Spleen (tissue), 11 donors: ENCODE measurements at regions not wholly inside any gene's neighbourhood (a gene's known extent, or its start where the extent isn't known, plus 50 kb on each side); places are given as distances from the start of the nearest gene placed in this dataset.

Experiments
- DNase-seq: peaks from one replicate; pipeline ENCODE4 v3.0.0-alpha.2; 2020
- H3K27ac ChIP-seq, 8 donors: fragments of 200-600 bp; sonication (generic) in 7 of 8; 1 replicate in 4 of 8; 2 replicates in 4 of 8; pipeline versions ENCODE4 v1.5.0 to v1.8.0; 2016 to 2021; ENCODE audit warnings: inconsistent platforms in 4 of 8, mild to moderate bottlenecking in 4 of 8, moderate library complexity in 1 of 8
- H3K27me3 ChIP-seq, 7 donors: fragments of 200-600 bp; sonication (generic) in 6 of 7; replicated peaks in 1 of 7; 1 replicate in 4 of 7; 2 replicates in 3 of 7; pipeline versions ENCODE4 v1.5.0 to v1.8.0; 2016 to 2021; ENCODE audit warnings: inconsistent platforms in 3 of 7, mild to moderate bottlenecking in 1 of 7
- H3K36me3 ChIP-seq, 6 donors: fragments of 200-600 bp; sonication (generic) in 5 of 6; 1 replicate in 4 of 6; 2 replicates in 2 of 6; pipeline versions ENCODE4 v1.5.0 to v1.8.0; 2016 to 2021; ENCODE audit warnings: inconsistent platforms in 2 of 6
- H3K4me1 ChIP-seq, 6 donors: fragments of 200-600 bp; sonication (generic) in 5 of 6; 1 replicate in 3 of 6; 2 replicates in 3 of 6; pipeline versions ENCODE4 v1.5.0 to v1.8.0; 2016 to 2021; ENCODE audit warnings: inconsistent platforms in 3 of 6
- H3K4me3 ChIP-seq, 8 donors: fragments of 200-600 bp; sonication (generic) in 7 of 8; 1 replicate in 4 of 8; 2 replicates in 4 of 8; pipeline versions ENCODE4 v1.5.0 to v1.8.0; 2016 to 2021; ENCODE audit warnings: inconsistent platforms in 4 of 8, mild to moderate bottlenecking in 4 of 8, moderate library complexity in 2 of 8
- H3K9me3 ChIP-seq, 8 donors: fragments of 200-600 bp; sonication (generic) in 7 of 8; 1 replicate in 4 of 8; 2 replicates in 4 of 8; pipeline versions ENCODE4 v1.5.0 to v1.8.0; 2016 to 2021; ENCODE audit warnings: inconsistent platforms in 4 of 8
- CTCF ChIP-seq, 11 experiments: fragments of 200-600 bp in 7 of 11; fragments of 450-650 bp in 4 of 11; sonication (generic) in 4 of 11; IDR thresholded peaks in 8 of 11; conservative IDR thresholded peaks in 3 of 11; 1 replicate in 7 of 11; 2 replicates in 4 of 11; pipeline versions ENCODE4 v1.4.0 to v1.8.0; 2016 to 2021; ENCODE audit warnings: antibody characterized with exemption in 11 of 11, inconsistent platforms in 4 of 11, mild to moderate bottlenecking in 1 of 11
- POLR2A ChIP-seq, 3 donors: fragments of 450-650 bp; IDR thresholded peaks; one replicate each; pipeline ENCODE4 v1.5.1; 2017; ENCODE audit warnings: antibody characterized with exemption in 3 of 3, mild to moderate bottlenecking in 1 of 3
- POLR2AphosphoS5 ChIP-seq, 3 donors: sonication (generic); formaldehyde crosslinking; IDR thresholded peaks; one replicate each; pipeline ENCODE4 v1.5.1; 2017; ENCODE audit warnings: antibody characterized with exemption in 3 of 3
- WGBS, 5 donors: extraction: QIAGEN DNeasy Blood & Tissue Kit in 3 of 5; methylation state at CpG; one replicate each; pipeline versions ENCODE4 v1.1.5 to v1.1.7; 2013 to 2018; 5-methylcytosine and 5-hydroxymethylcytosine counted together
- intact Hi-C: fragments of 100-400 bp; cut with DNase I; formaldehyde crosslinking; loops from one replicate; pipeline ENCODE4 v1.15.0; 2023; ENCODE audit warnings: low total_unique reads
- donor health status: healthy with polysubstance abuse.
- donor health status: DM: no; HTN: no; CAD: no; lungs with moderate emphysema.
- donor health status: DM: no; HTN: no; CAD: no.
- donor health status: Bipolar disorder and iron deficiency.
- donor health status: healthy.
- donor health status: DM: no; HTN: no; CAD: no.
- donor health status: DM: yes; HTN: yes; CAD: no.

GRCh38 chr9:116096853-116097252 is 56.7 kb upstream of the PAPPA start:
- TF ChIP-seq POLR2A (IDR thresholded peaks at IDR 0.05) (no peak), CTCF (IDR thresholded peaks at IDR 0.05 in 8 of 11, conservative IDR thresholded peaks at IDR 0.05 in 3 of 11) (no peak), POLR2AphosphoS5 (IDR thresholded peaks at IDR 0.05) (no peak)
- no peaks in the 10 kb centered on the region for H3K4me1 ChIP-seq

GRCh38 chr9:116098476-116098875 is 55.1 kb upstream of the PAPPA start:
- Histone ChIP-seq H3K27ac (no peak overlapping the region), H3K27me3 (no peaks in the 10 kb centered on the region), H3K4me1 (no peaks in the 10 kb centered on the region), H3K9me3 (no peaks in the 10 kb centered on the region), H3K36me3 (no peaks in the 10 kb centered on the region), H3K4me3 (no peak overlapping the region)
- DNase-seq: no peak
- intact Hi-C loops: no loop called here
- TF ChIP-seq CTCF (IDR thresholded peaks at IDR 0.05 in 8 of 11, conservative IDR thresholded peaks at IDR 0.05 in 3 of 11) (no peak), POLR2A (IDR thresholded peaks at IDR 0.05) (no peak), POLR2AphosphoS5 (IDR thresholded peaks at IDR 0.05) (no peak)
- 56 to 68% (median 61%) methylated on average over 5 of the region's 5 CpGs for WGBS, 5 donors

More at GRCh38 chr9:116096853-116097252, 56.7 kb upstream of the PAPPA start:
- H3K4me3 ChIP-seq: no peak overlapping the region
- no peaks in the 10 kb centered on the region for H3K9me3 ChIP-seq
- H3K36me3 ChIP-seq: no peaks in the 10 kb centered on the region
- intact Hi-C loops: no loop called here
- no peak for DNase-seq
- no peak overlapping the region for H3K27ac ChIP-seq
- WGBS, 5 donors: 31 to 48% (median 41%) methylated on average over 3 of the region's 3 CpGs
- no peaks in the 10 kb centered on the region for H3K27me3 ChIP-seq

GRCh38 chr9:116099821-116100220 is 53.8 kb upstream of the PAPPA start:
- Histone ChIP-seq H3K4me1 (no peaks in the 10 kb centered on the region), H3K4me3 (no peak overlapping the region), H3K36me3 (no peaks in the 10 kb centered on the region), H3K27me3 (no peaks in the 10 kb centered on the region), H3K27ac (no peak overlapping the region), H3K9me3 (no peaks in the 10 kb centered on the region)
- DNase-seq: no peak
- intact Hi-C loops: loop anchor here (10.0 kb wide), 1 partner anchor 55 kb away; no protein-coding TSS in a partner anchor
- WGBS, 5 donors: 62 to 89% (median 67%) methylated on average over 1 of the region's 1 CpG
- no peak for TF ChIP-seq POLR2A (IDR thresholded peaks at IDR 0.05)
- TF ChIP-seq CTCF (IDR thresholded peaks at IDR 0.05 in 8 of 11, conservative IDR thresholded peaks at IDR 0.05 in 3 of 11): no peak
- no peak for TF ChIP-seq POLR2AphosphoS5 (IDR thresholded peaks at IDR 0.05)

- 60 to 80% (median 66%) methylated on average over 3 of the region's 3 CpGs for WGBS, 5 donors
- Histone ChIP-seq H3K27ac (no peak overlapping the region), H3K27me3 (no peaks in the 10 kb centered on the region), H3K9me3 (no peaks in the 10 kb centered on the region), H3K36me3 (no peaks in the 10 kb centered on the region), H3K4me3 (no peak overlapping the region), H3K4me1 (no peaks in the 10 kb centered on the region)
- TF ChIP-seq CTCF (IDR thresholded peaks at IDR 0.05 in 8 of 11, conservative IDR thresholded peaks at IDR 0.05 in 3 of 11) (no peak), POLR2A (IDR thresholded peaks at IDR 0.05) (no peak), POLR2AphosphoS5 (IDR thresholded peaks at IDR 0.05) (no peak)
- DNase-seq: no peak
- intact Hi-C loops: loop anchor here (10.0 kb wide), 1 partner anchor 56 kb away; no protein-coding TSS in a partner anchor
Observed at GRCh38 chr9:116100711-116101121, 52.9 kb upstream of the PAPPA start.
